BJ (cell line): ENCODE measurements at regions not wholly inside any gene's neighbourhood (a gene's known extent, or its start where the extent isn't known, plus 50 kb on each side); places are given as distances from the start of the nearest gene placed in this dataset.

Experiments used
- CTCF ChIA-PET: fragments of 350-600 bp; formaldehyde crosslinking; extraction: SDS; loops from one replicate; lab custom pipeline; 2021; ENCODE audit warnings: antibody characterized with exemption, inconsistent platforms; lab: Yijun Ruan, JAX
- POLR2A ChIA-PET: fragments of 300-600 bp; sonication (Branson Sonifier 250); formaldehyde crosslinking; extraction: SDS; loops from one replicate; lab custom pipeline; 2021; ENCODE audit warnings: antibody characterized with exemption; lab: Charles Lee
- DNase-seq: peaks from one replicate; pipeline ENCODE4 v3.0.0-alpha.2; 2011; ENCODE audit warnings: low read depth
- H3K27me3 ChIP-seq: 2 replicates; pipeline ENCODE4 v1.6.0; 2011; ENCODE audit warnings: low read length; ENCODE audit not compliant: control insufficient read depth, insufficient read depth
- H3K36me3 ChIP-seq: 2 replicates; pipeline ENCODE4 v1.5.1; 2011; ENCODE audit warnings: low read length; ENCODE audit not compliant: control insufficient read depth, insufficient read depth
- H3K4me3 ChIP-seq: 2 replicates; pipeline ENCODE4 v1.5.1; 2011; ENCODE audit warnings: low read depth, mild to moderate bottlenecking, control low read depth, low read length
- CTCF ChIP-seq: IDR thresholded peaks from 2 replicates; pipeline ENCODE4 v1.5.1; 2011; ENCODE audit warnings: low read depth, mild to moderate bottlenecking, control low read depth, inconsistent platforms, low read length, moderate library complexity; ENCODE audit not compliant: insufficient read depth

GRCh38 chr20:50368386-50368785 lies 141.8 kb upstream of the PTPN1 start:
- no peak for DNase-seq
- POLR2A ChIA-PET, result no interaction called here
- CTCF ChIA-PET, result interaction anchor here (1.1 kb wide), 1 partner anchor 31 kb away, joined by 3 read pairs; no protein-coding TSS in a partner anchor

GRCh38 chr20:50368813-50369224 lies 141.4 kb upstream of the PTPN1 start:
- Histone ChIP-seq H3K27me3 (peaks cover 3% of the 10 kb centered on the region), H3K36me3 (no peaks in the 10 kb centered on the region), H3K4me3 (no peak overlapping the region)
- ChIA-PET CTCF (interaction anchor here (1.1 kb wide), 1 partner anchor 31 kb away, joined by 3 read pairs; no protein-coding TSS in a partner anchor), POLR2A (no interaction called here)
- no peak for TF ChIP-seq CTCF
- DNase-seq, result no peak

More at GRCh38 chr20:50368386-50368785, 141.8 kb upstream of the PTPN1 start:
- H3K27me3 ChIP-seq, result peaks cover 7% of the 10 kb centered on the region
- no peak for TF ChIP-seq CTCF
- no peaks in the 10 kb centered on the region for H3K36me3 ChIP-seq
- H3K4me3 ChIP-seq, result no peak overlapping the region

GRCh38 chr20:50369225-50370035 lies 140.8 kb upstream of the PTPN1 start:
- TF ChIP-seq CTCF, result no peak
- ChIA-PET POLR2A (no interaction called here), CTCF (no interaction called here)
- DNase-seq, result no peak
- no peaks in the 10 kb centered on the region for H3K36me3 ChIP-seq
- peaks cover 2% of the 10 kb centered on the region; the same call in 1 of the 2 replicates for H3K27me3 ChIP-seq
- no peak overlapping the region for H3K4me3 ChIP-seq

- ChIA-PET POLR2A (no interaction called here), CTCF (no interaction called here)
- TF ChIP-seq CTCF, result no peak
- H3K27me3 ChIP-seq, result peaks cover 2% of the 10 kb centered on the region; the same call in 1 of the 2 replicates
- no peak for DNase-seq
- no peaks in the 10 kb centered on the region for H3K36me3 ChIP-seq
- H3K4me3 ChIP-seq, result no peak overlapping the region
Observed at GRCh38 chr20:50370036-50370566, 140.1 kb upstream of the PTPN1 start.
